WERI-Rb-1 (cell line): ENCODE measurements at regions not wholly inside any gene's neighbourhood (a gene's known extent, or its start where the extent isn't known, plus 50 kb on each side); places are given as distances from the start of the nearest gene placed in this dataset.

ENCODE experiments used
- DNase-seq: peaks from one replicate; pipeline ENCODE4 v3.0.0-alpha.2; 2020
- H3K27ac ChIP-seq: fragments of 250-450 bp; sonication (Bioruptor Pico); 2 replicates; pipeline ENCODE4 v1.5.1; 2020; ENCODE audit warnings: mild to moderate bottlenecking, moderate library complexity
- H3K27me3 ChIP-seq: fragments of 250-450 bp; sonication (Bioruptor Pico); 2 replicates; pipeline ENCODE4 v1.5.1; 2021; ENCODE audit warnings: mild to moderate bottlenecking, low read depth, moderate library complexity; ENCODE audit not compliant: insufficient read depth, severe bottlenecking
- H3K36me3 ChIP-seq: fragments of 250-450 bp; sonication (Bioruptor Pico); 2 replicates; pipeline ENCODE4 v1.5.1; 2020; ENCODE audit warnings: mild to moderate bottlenecking, moderate library complexity
- H3K4me3 ChIP-seq: 2 replicates; pipeline ENCODE4 v1.5.1; 2011; ENCODE audit warnings: low read depth, mild to moderate bottlenecking, control low read depth, low read length
- H3K9me3 ChIP-seq: fragments of 250-450 bp; sonication (Bioruptor Pico); 2 replicates; pipeline ENCODE4 v1.5.1; 2021; ENCODE audit warnings: mild to moderate bottlenecking, moderate library complexity; ENCODE audit not compliant: severe bottlenecking
- TF ChIP-seq, protein P1 (sequence below): IDR thresholded peaks from 2 replicates; pipeline ENCODE4 v1.5.1; 2011; ENCODE audit warnings: low read depth, mild to moderate bottlenecking, control low read depth, inconsistent platforms, low read length

- no peak for DNase-seq
- Histone ChIP-seq H3K36me3 (no peaks in the 10 kb centered on the region), H3K27me3 (no peaks in the 10 kb centered on the region), H3K9me3 (no peaks in the 10 kb centered on the region), H3K27ac (no peak overlapping the region), H3K4me3 (no peak overlapping the region)
- TF ChIP-seq, protein P1, sequence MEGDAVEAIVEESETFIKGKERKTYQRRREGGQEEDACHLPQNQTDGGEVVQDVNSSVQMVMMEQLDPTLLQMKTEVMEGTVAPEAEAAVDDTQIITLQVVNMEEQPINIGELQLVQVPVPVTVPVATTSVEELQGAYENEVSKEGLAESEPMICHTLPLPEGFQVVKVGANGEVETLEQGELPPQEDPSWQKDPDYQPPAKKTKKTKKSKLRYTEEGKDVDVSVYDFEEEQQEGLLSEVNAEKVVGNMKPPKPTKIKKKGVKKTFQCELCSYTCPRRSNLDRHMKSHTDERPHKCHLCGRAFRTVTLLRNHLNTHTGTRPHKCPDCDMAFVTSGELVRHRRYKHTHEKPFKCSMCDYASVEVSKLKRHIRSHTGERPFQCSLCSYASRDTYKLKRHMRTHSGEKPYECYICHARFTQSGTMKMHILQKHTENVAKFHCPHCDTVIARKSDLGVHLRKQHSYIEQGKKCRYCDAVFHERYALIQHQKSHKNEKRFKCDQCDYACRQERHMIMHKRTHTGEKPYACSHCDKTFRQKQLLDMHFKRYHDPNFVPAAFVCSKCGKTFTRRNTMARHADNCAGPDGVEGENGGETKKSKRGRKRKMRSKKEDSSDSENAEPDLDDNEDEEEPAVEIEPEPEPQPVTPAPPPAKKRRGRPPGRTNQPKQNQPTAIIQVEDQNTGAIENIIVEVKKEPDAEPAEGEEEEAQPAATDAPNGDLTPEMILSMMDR: no peak
Observed at GRCh38 chr1:81364088-81364487, 436.6 kb upstream of the ADGRL2 start.

GRCh38 chr1:81358151-81358550 is 442.6 kb upstream of the ADGRL2 start:
- Histone ChIP-seq H3K27me3 (no peaks in the 10 kb centered on the region), H3K9me3 (no peaks in the 10 kb centered on the region), H3K4me3 (no peak overlapping the region), H3K36me3 (no peaks in the 10 kb centered on the region), H3K27ac (no peak overlapping the region)
- TF ChIP-seq, protein P1: no peak
- no peak for DNase-seq

DNA sequence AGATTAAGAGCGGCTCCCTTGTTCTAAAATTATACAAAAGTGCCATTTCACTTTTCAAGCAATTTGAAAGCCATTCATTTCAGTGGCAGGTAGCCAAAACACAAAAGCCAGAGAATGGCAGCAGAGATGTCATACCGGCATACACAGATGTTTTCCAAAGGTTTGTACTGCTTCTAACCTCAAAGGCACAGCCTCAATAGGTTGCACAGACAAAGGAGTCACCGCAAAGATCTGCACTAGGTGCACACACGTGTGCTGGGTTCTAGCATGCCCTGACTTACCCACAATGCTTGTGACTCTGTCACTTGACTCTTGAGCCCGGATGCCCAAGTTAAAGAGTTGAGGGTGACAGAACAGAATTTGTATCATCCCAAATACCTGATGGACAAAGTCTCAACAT is 448.9 kb upstream of the ADGRL2 start:
- Histone ChIP-seq H3K36me3 (no peaks in the 10 kb centered on the region), H3K9me3 (no peaks in the 10 kb centered on the region), H3K27me3 (no peaks in the 10 kb centered on the region), H3K4me3 (no peak overlapping the region), H3K27ac (no peak overlapping the region)
- TF ChIP-seq, protein P1: no peak
- DNase-seq: no peak

GRCh38 chr1:81349194-81349965 is 451.4 kb upstream of the ADGRL2 start:
- no peak overlapping the region for H3K4me3 ChIP-seq
- TF ChIP-seq, protein P1: no peak
- no peak overlapping the region for H3K27ac ChIP-seq
- no peak for DNase-seq
- no peaks in the 10 kb centered on the region for H3K36me3 ChIP-seq
- no peaks in the 10 kb centered on the region for H3K9me3 ChIP-seq
- H3K27me3 ChIP-seq: no peaks in the 10 kb centered on the region

GRCh38 chr1:81345110-81345509 is 455.6 kb upstream of the ADGRL2 start:
- Histone ChIP-seq H3K27me3 (no peaks in the 10 kb centered on the region), H3K27ac (no peak overlapping the region), H3K4me3 (no peak overlapping the region), H3K9me3 (no peaks in the 10 kb centered on the region), H3K36me3 (no peaks in the 10 kb centered on the region)
- TF ChIP-seq, protein P1: no peak
- no peak for DNase-seq

DNA sequence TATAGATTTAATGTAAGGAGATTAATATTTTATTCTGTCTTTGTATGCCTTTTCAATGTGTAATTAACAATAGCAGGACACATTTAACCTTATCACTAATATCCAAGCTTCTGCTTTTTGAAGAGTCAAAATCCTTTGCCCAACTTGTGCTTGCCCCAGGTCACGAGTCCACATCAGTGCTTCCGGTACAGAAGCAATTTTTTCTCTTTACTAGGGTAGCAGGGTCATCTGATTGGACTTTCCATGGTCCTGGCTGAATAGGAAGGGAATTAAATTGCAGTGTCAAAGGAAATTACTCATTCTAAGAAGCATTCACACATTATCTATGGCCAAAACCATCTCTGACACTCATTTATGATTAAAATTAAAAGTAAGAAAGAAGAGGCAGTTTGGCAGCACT is 460.5 kb upstream of the ADGRL2 start:
- no peaks in the 10 kb centered on the region for H3K9me3 ChIP-seq
- H3K27ac ChIP-seq: no peak overlapping the region
- no peaks in the 10 kb centered on the region for H3K36me3 ChIP-seq
- no peaks in the 10 kb centered on the region for H3K27me3 ChIP-seq
- DNase-seq: no peak
- H3K4me3 ChIP-seq: no peak overlapping the region
- TF ChIP-seq, protein P1: no peak
